RWPE2 (cell line): ENCODE measurements at regions not wholly inside any gene's neighbourhood (a gene's known extent, or its start where the extent isn't known, plus 50 kb on each side); places are given as distances from the start of the nearest gene placed in this dataset.
"Not testable (repeated sequence)": the region's sequence is repeated elsewhere in the genome, so short reads cannot be mapped to it uniquely, and the experiment has no call there.

Experiments
- ATAC-seq: fragments of 200-7000 bp; cut with Tn5 transposase; 3 replicates; pipeline ENCODE4 v1.9.1; 2021; ENCODE audit warnings: low read depth
- DNase-seq: peaks from one replicate; pipeline ENCODE4 v3.0.0-alpha.2; 2020; ENCODE audit warnings: low spot score
- H3K27ac ChIP-seq: fragments of 450-650 bp; 2 replicates; pipeline ENCODE4 v1.5.1; 2017; ENCODE audit warnings: mild to moderate bottlenecking; ENCODE audit not compliant: poor library complexity, severe bottlenecking
- H3K27me3 ChIP-seq: fragments of 250-450 bp; sonication (Bioruptor Pico); 2 replicates; pipeline ENCODE4 v1.5.1; 2021; ENCODE audit warnings: mild to moderate bottlenecking, moderate library complexity; ENCODE audit not compliant: insufficient read depth, poor library complexity, severe bottlenecking
- H3K36me3 ChIP-seq: fragments of 250-450 bp; sonication (Bioruptor Pico); 2 replicates; pipeline ENCODE4 v1.5.1; 2020; ENCODE audit warnings: low read depth, mild to moderate bottlenecking, moderate library complexity
- H3K4me1 ChIP-seq: fragments of 250-450 bp; sonication (Bioruptor Pico); 2 replicates; pipeline ENCODE4 v1.5.1; 2021; ENCODE audit warnings: mild to moderate bottlenecking, moderate library complexity; ENCODE audit not compliant: insufficient read depth, poor library complexity, severe bottlenecking
- H3K4me3 ChIP-seq: fragments of 250-450 bp; sonication (Bioruptor Pico); 2 replicates; pipeline ENCODE4 v1.5.1; 2021; ENCODE audit warnings: mild to moderate bottlenecking, moderate library complexity; ENCODE audit not compliant: severe bottlenecking
- H3K9me3 ChIP-seq: fragments of 250-450 bp; sonication (Bioruptor Pico); 2 replicates; pipeline ENCODE4 v1.5.1; 2021; ENCODE audit warnings: mild to moderate bottlenecking, moderate library complexity; ENCODE audit not compliant: severe bottlenecking
- CTCF ChIP-seq: fragments of 450-650 bp; IDR thresholded peaks from one replicate; pipeline ENCODE4 v1.5.1; 2017; ENCODE audit warnings: mild to moderate bottlenecking, moderate library complexity; ENCODE audit not compliant: poor library complexity, severe bottlenecking

- not testable (repeated sequence) for H3K27me3 ChIP-seq, DNase-seq, H3K27ac ChIP-seq, ATAC-seq, H3K36me3 ChIP-seq, H3K9me3 ChIP-seq, H3K4me3 ChIP-seq, H3K4me1 ChIP-seq
- peak; percentile 13 for TF ChIP-seq CTCF
These were observed 259.9 kb downstream of the GALC start for GRCh38 chr14:87733115-87733514.

- no peak for TF ChIP-seq CTCF
- Histone ChIP-seq H3K27ac (no peak overlapping the region), H3K27me3 (no peaks in the 10 kb centered on the region), H3K9me3 (no peaks in the 10 kb centered on the region), H3K4me1 (no peaks in the 10 kb centered on the region), H3K4me3 (no peak overlapping the region), H3K36me3 (no peaks in the 10 kb centered on the region)
- DNase-seq (no peak), ATAC-seq (peak; percentile 51; the same call in 2 of the 3 replicates)
These were observed 260.4 kb downstream of the GALC start for GRCh38 chr14:87732562-87732961.

GRCh38 chr14:87725318-87725717 is 267.7 kb downstream of the GALC start:
- H3K27me3 ChIP-seq = no peaks in the 10 kb centered on the region
- H3K4me1 ChIP-seq = no peaks in the 10 kb centered on the region
- no peaks in the 10 kb centered on the region for H3K36me3 ChIP-seq
- no peak for TF ChIP-seq CTCF
- H3K27ac ChIP-seq = no peak overlapping the region
- H3K9me3 ChIP-seq = no peaks in the 10 kb centered on the region
- ATAC-seq = no peak
- no peak overlapping the region for H3K4me3 ChIP-seq
- DNase-seq = no peak

- Histone ChIP-seq H3K36me3 (no peaks in the 10 kb centered on the region), H3K27ac (no peak overlapping the region), H3K4me3 (no peak overlapping the region), H3K9me3 (no peaks in the 10 kb centered on the region), H3K27me3 (peaks cover 11% of the 10 kb centered on the region), H3K4me1 (no peaks in the 10 kb centered on the region)
- no peak for ATAC-seq
- peak; percentile 17 for TF ChIP-seq CTCF
- DNase-seq = no peak
These were observed 280.4 kb downstream of the GALC start for GRCh38 chr14:87712396-87713090.

GRCh38 chr14:87705439-87705896 is 287.5 kb downstream of the GALC start:
- DNase-seq = no peak
- H3K9me3 ChIP-seq = no peaks in the 10 kb centered on the region
- no peaks in the 10 kb centered on the region for H3K36me3 ChIP-seq
- no peak overlapping the region for H3K4me3 ChIP-seq
- no peak for ATAC-seq
- TF ChIP-seq CTCF = no peak
- H3K4me1 ChIP-seq = no peaks in the 10 kb centered on the region
- no peaks in the 10 kb centered on the region for H3K27me3 ChIP-seq
- H3K27ac ChIP-seq = no peak overlapping the region
